GM18858 (cell line): ENCODE measurements at regions not wholly inside any gene's neighbourhood (a gene's known extent, or its start where the extent isn't known, plus 50 kb on each side); places are given as distances from the start of the nearest gene placed in this dataset.

Experiments used
- ATAC-seq: cut with Tn5 transposase; IDR thresholded peaks from one replicate; pipeline ENCODE4 v1.9.1; 2021; ENCODE audit not compliant: unreplicated experiment

DNA sequence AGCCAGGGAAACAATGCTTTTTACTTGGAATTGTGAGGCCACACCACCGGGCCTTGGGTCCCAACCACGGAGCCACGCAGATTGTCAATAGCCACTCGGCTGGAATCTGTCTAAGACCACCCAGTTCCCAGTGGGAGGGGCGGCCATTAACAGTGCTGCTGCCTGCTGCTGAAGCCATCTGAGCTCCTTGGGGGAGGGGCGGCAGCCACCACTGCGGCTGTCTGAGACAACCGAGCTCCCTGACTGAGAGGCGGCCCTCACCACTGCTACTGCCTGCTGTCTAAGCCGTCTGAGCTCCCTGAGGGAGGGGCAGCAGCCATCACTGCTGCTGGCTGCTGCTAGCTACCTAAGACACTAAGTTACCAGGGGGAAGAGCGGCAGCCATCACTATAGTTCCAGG lies 64.3 kb downstream of the DMRTA2 start:
- ATAC-seq = no peak

DNA sequence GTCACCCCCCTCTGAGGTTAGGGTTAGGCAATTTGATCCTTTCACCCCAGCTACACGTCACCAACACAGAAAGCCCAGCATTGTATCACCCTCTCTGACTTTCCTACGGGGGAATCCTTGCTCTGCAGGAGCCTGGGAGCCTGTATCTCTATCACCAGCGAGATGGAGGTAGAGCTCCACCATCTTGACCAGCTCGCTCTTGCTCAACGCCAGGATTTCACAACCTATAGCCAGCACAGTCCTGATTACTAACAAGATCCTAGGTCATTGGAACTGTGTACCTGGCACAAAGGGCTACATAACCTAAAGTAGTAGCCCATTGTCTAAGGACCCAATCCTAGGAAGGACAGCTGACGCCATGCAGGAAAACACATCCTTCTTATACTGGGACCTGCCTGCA lies 66.1 kb downstream of the DMRTA2 start:
- no peak for ATAC-seq

DNA sequence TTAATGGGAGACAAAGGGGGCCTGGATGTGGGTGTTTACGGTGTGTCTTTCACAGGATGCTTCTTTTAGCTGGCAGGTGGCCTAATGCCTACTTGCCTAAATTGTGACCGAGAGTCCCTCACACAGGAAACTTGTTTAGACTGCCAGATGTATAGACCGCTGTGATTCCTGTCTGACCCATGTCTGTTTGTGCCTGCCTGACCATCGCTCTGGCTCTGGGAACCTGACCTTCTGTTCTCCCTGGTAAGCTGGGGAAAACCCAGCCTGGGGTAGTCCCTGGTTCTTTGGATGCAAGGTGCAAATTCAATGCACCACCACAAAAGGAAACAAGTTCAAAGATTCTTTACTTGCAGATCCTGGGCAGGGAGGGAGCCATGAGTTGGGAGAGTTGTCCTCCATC lies 68.4 kb downstream of the DMRTA2 start:
- ATAC-seq = no peak

DNA sequence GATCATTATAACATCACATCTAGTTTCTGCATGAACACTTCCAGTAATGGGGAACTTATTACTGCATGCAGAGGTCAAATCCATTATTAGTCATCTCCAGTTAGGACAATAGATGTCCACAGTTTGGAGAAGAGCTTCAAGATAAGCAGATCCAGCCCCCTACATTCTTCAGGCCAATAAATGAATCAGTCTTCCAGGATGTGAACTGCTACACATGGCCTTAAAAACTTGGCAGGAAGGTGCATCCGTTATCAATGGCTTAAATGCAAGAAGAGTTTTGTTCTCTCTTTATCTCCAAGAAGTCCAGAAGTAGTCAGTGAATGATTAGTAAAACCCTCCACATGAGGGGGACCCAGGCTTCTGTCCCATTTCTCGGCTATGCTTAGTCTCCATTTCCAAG lies 70.8 kb downstream of the DMRTA2 start:
- ATAC-seq = no peak

DNA sequence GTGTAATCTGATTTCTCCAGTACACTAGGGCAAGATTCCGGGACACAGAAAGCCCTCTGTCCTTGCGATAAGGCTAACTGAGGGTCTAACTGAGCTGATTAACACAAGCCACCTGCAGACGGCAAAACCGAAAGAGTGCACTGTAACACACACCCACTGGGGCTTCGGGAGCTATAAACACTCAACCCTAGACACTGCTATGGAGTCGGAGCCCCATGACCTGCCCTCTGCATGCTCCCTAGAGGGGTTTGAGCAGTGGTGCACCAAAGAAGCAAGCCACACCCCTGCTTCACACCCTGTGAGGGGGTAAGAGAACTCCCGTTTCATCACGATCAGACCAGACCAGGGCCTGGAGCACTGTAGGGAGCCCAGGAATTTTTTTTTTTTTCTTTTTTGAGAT lies 72.4 kb downstream of the DMRTA2 start:
- ATAC-seq = no peak

DNA sequence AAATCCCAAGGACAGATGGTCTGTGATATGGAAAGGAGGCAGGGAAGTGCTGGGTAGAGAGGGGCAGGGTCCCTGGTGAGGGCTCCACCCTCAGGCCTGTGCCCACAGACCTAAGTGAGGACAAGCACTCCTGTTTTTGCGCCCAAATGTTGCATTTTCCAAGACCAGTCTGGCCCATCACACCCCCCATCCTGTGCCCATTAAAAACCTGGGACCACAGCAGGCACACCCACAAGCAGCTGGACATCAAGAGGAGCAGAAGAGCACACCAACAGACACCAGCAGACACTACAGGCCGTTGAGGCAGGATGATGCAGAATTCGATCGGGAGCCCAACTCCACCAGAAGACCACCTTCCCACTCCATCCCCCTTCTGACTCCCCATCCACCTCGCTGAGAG lies 72.8 kb downstream of the DMRTA2 start:
- ATAC-seq = no peak

DNA sequence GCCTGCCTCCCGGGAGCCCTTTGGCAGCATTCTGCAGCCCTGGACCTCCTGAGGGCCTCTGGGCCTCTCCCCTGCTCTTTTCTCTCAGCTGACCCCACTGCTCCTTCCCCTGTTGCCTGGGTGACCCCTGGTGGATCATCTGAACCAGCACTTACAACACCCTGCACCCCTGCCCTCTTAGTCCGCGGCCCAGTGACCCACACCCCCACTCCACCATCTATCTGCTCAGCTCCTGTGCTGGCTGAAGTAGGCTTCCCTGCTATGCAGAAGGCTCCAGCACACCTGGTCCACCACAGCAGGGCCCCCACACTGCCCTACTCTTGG lies 74.0 kb downstream of the DMRTA2 start:
- ATAC-seq = no peak

DNA sequence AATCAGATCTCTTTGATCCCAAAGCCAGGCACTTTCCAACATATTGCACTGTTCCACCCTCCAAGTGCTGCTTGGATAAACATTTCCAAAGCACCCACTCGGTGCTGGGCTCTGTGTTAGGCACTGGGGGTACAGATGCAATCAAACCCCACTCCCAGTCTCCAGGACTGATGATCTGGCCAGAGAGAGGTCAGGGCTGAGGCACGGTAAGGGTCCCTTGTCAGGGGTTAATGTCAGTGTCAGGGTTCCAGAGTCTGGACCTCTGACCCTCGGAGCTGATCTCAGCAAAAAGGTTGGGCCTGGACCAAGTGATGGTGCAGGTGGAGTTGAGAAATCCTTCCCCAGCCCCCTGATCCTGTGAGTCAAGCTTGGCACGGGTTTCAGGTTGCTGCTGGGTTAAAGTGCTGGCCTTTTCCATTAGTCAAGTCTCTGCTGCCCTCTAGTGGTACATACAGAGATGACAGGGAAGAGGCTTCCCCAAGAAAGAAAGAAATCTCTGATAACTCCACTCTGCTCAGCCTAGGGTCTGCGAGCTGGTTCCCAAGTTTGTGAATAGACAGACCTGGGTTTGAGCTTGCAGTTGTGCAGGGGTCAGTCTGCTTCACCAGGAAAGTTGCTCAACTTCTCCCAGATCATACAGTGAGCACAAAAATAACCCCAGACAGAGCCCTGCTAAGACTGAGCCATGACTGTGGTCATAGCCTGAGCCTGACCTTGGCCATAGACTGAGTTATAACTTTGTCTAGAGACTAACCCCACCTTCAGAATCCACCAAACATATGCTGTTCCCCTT lies 74.6 kb downstream of the DMRTA2 start:
- no peak for ATAC-seq

DNA sequence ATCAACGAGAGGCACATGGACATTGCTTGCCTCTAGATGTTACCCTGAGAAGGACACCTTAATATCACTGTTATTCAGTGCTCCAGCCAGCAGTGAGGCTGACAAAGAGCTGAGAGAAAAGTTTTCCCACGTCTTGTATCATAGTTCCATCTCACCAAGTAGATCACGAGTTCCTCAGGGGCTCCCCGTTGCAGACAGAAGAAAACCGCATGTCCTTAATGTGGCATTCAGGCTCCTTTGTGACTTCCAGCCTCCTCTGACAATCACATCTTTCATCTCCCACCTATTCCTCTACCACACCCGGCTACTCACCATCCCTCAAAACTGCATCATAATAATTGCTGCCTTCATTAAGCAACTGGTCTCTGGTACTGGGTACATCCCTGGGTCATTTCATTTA lies 75.3 kb downstream of the DMRTA2 start:
- ATAC-seq = no peak

DNA sequence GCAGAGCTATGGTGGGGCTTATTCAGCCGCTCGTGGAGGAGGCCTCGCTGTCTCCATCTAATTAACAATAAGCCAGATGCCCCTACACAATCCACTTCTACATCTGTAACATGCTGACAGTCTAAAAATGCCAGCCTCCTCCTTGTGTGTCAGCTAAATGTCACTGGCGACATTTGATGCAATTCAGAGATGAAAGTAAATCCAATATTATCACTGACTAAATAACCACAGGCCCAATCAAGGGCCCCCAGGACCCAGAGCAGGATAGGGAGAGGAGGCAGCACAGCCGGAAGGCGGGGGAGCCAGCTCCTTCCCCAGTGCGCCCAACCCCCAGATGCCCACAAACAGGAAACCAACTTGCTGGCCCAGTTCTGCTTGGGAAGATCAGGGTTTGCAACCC lies 76.6 kb downstream of the DMRTA2 start:
- ATAC-seq = no peak

DNA sequence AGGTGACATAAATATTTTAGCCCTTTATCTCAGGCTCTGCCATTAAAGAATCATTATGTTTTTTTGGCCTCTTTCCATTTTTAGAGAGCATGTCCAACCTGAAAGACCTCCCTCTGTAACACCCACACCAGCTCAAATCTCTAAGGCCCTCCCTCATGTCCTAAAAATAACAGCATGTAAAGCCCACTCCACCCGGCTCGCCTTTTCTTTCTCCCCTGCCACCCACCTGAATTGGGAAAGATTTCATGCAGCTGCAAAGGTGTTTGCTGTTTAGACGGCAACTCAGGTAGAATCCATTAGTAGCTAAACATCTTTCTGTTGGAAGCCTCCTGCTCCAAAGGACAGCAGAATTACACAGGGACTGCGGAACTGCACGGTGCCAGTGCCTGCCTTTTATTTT lies 79.9 kb downstream of the DMRTA2 start:
- no peak for ATAC-seq

DNA sequence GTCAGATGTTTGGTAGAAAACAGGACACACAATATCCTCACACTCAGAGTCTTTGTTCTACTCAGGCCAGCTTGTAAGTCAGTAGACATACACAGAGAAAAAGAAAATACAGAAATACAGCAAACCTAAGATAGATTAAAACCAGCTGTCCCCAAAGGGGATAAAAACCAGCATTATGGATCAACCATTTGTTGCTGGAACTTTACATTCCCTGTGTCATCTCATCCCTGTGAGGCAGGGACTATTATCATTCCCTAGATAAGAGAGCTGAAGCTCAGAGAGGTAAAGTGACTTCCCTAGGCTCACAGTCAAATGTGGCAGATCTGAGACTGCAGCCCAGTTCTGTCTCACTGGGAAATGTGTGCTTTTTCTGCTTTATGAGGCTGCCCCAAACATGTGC lies 80.7 kb downstream of the DMRTA2 start:
- no peak for ATAC-seq

DNA sequence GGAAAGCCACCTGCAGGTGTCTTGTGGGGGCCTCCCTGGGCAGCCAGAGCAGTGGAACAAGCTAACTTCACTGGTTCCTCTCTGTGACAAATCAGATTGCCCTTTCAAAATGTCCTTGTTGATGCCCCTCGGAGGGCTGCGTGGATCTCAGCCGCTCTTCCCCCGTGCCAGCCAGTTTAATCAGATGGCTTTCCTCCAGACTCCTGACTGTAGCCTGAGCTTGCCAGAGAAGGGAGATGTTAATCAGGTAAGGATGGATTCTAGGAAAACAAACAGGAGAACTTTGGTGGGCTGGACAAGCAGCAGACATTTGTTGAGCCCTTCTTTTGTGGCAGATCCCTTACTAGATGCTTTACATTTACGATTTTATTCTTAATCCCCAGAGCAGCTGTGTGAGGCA lies 88.2 kb downstream of the DMRTA2 start:
- ATAC-seq = no peak

DNA sequence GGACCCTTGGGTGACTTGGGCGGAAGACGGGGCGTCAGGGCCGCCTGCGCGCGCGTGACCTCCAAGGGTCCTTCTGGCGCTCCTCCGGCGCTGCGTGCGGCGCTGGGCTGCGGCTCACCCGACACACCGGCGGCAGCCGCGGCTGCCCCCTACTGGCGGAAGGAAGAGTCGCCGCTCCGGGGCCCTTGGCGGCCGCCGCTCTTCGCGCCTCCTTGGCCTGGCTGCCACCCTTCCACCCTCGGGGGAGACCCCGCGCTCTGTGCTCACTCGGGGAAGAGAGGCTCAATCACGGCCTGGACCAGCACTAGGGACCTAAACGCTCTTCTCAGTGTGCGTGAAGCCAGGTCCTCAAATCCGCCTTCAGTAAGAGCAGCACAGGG lies 89.7 kb downstream of the DMRTA2 start:
- peak; percentile 76 for ATAC-seq

DNA sequence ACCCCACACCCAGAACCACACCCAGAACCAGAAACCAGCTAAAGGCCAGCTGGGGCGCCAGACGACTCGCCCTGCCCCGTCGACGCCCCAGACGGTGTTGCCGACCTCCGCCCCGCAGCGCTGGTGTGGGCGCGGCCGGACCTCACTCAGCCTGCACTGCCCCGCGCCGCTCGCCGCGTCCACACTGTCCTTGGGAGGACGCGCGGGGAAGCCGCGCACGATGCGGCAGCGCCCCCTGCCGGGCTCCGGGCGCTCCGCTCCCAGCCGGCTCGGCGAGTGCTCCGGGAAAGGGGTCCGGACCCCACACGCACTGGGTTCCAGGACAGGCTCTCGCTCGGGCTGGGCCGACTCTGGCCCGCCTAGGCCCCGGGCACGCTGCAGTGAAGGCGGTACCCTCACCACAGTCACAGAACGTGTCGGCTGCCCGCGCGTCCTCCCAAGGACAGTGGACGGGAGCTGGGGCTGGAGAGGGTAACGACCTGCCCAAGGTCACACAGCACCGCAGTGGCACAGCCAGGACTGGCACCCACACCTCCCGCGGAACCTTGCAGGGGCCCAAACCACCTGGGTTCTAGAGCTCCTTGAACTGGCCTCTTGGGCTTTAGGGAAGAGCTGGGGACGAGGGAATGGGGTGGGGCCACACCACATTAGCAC lies 90.2 kb downstream of the DMRTA2 start:
- ATAC-seq = peak; percentile 52

DNA sequence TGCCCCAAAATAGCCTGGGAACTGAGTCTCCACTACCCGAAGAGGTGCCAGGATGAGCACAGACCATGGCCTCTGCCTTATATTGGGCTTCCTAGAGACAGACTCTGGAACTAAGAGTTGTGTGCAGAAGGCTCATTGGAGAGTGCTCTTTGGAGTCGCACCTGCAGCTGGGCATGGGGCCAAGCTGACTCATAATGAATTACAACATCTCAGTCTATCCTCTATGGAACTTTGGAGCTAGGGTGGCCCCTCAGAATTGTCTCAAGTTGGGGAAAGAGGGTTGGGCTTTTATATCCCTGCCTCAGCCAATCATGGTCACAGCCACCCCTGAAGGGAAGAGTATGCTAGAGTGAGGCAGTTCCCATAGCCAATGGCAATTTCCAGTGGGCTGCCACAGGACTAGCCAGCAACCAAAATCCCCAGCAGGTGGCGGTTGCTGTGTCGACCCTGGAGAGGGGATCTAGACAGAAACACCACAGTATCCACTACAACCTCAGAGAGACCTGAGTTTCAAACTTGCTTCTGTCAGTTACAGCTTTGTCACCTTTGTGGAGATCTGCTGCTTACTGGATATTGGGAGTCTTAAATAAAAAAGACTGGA lies 93.8 kb downstream of the DMRTA2 start:
- no peak for ATAC-seq

DNA sequence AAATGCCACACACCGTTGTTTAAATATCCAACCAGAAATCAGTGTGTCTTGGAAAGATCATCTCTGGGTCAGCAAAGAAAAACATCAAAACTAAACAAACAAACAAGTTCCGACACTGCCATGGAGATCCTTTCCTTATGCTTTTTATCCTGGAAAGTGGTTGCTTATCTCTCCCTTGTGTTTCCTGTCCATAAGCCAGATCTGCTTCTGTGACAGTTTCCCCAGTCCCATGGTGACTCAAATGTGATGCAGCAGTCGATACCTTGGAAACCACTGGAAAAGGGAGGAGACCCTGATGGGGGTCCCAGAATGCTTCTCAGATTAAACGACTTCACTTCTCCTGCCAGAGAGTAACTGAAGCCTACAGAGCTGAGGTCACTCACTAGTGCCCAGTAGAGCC lies 94.7 kb downstream of the DMRTA2 start:
- ATAC-seq = no peak

DNA sequence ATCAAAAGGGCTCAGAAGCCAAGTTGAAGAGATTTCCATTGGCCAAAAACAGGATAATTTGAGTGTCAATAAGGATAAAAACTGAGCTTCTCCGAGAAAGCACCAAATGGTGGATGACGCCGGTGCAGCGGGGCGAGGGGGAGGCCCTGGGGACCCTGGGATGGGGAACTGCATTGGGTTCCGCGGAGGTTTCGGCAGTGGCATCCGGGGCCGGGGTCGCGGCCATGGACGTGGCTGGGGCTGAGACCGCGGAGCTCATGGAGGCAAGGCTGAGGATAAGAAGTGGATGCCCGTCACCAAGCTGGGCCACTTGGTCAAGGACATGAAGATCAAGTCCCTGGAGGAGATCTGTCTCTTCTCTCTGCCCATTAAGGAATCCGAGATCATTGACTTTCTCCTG lies 97.2 kb downstream of the DMRTA2 start:
- ATAC-seq = no peak

DNA sequence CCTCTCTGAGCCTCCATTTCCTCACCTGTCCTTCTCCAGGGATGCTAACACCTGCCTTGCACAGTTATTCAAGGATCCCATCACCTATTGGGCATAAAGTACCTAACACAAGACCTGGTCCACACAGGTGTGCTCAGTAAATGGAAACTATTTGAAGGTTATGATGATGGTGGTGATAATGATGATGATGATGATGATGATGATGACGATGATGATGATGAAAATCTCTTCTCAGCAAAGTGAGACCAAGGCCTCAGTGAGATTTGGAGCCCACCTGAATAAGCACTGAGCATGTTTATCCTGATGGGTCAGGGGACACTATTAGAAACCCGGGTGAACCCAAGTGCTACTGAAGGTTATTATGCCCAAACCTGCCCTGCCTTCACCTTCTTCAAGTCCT lies 100.7 kb downstream of the DMRTA2 start:
- no peak for ATAC-seq

DNA sequence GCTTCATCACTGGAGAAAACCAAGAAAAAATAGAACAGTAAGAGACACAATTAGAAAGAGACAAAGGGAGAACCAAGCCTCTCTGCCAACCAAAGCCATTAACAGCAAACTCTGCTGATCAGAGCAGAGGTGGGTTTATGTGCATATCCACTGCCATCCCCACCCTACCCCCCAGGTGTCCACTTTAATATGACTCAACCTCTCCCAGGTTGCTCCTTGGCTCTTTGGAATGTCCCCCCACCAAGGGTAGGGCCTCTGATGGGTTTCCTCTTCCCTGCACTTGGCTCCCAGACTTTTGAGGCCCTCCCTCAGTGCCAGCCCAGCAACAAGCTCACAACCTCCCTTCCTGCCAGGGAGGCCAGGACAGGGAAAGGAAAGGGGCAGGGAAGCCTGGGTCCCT lies 104.8 kb downstream of the DMRTA2 start:
- ATAC-seq = no peak

DNA sequence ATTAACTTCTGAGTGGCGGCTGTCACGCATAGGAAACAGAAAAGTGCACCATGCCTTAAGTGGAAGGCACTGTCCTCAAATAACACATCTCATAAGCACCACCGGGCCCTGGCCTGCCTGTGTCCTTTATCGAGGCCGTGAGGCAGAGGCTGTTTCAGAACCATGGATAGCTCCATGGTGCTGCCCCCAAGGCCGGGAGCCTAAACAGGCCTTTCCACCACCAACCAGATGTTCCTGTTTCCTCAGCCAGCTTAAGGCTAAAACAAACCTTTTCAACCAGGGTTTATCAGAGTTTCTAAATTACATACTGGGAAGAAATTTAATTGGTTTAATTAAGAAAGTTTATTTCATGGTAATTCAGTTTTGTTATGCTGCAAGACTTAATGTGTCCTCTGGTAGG lies 114.4 kb downstream of the DMRTA2 start:
- ATAC-seq = no peak

DNA sequence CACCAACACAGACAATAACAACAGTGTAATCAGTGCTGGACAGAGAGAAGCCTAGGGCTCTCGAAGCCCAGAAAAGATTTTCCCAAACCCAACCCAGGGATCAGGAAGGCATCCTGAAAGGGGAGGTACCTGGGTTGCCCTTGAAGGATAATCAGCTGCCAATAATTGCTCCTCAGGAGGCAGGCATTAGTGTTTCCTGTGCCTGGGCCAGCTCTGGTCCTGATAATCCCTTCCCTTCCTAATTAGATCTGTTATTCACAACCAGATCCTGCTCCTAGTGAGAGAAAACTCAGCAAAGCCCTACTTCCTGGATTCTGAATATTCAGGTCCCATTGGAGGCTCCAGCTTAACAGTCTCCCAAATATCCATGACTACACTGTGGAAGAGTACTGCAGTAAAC lies 117.4 kb downstream of the DMRTA2 start:
- no peak for ATAC-seq

DNA sequence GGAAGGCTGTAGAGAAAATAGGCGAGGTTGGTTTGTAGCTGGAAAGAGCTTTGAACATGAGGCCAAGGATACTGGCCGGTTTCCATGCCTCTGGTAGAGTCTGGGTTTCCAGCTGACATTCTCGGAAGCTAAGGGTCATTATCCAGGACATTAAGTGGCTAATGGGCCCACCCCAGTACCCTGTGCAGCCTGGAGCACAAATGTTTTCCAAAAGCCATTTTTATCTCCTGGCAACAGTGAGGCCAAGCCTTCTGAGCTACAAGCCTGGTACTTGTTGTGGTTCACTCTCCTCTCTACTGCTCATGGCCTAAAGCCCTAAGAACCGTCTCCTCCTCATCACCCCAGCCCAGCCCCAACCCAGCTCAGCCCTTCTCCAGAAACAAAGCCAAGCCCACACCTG lies 122.9 kb downstream of the DMRTA2 start:
- no peak for ATAC-seq
